Tibial nerve (tissue), 4 donors: ENCODE measurements at regions not wholly inside any gene's neighbourhood (a gene's known extent, or its start where the extent isn't known, plus 50 kb on each side); places are given as distances from the start of the nearest gene placed in this dataset.

Source experiments
- CTCF ChIP-seq, 5 experiments: fragments of 200-600 bp in 3 of 5; fragments of 450-650 bp in 2 of 5; sonication (generic) in 3 of 5; IDR thresholded peaks; one replicate each; pipeline ENCODE4 v1.5.1; 2016 to 2019; ENCODE audit warnings: antibody characterized with exemption in 5 of 5, mild to moderate bottlenecking in 3 of 5, moderate library complexity in 2 of 5
- EP300 ChIP-seq, 2 donors: sonication (generic); formaldehyde crosslinking; IDR thresholded peaks; one replicate each; pipeline ENCODE4 v1.6.1; 2017; ENCODE audit warnings: antibody characterized with exemption in 2 of 2, mild to moderate bottlenecking in 1 of 2

GRCh38 chr18:1526991-1527390 is 622.3 kb downstream of the ADCYAP1 start:
- TF ChIP-seq EP300 (IDR thresholded peaks at IDR 0.05) (no peak), CTCF (IDR thresholded peaks at IDR 0.05) (no peak)
